Osteoblast (primary cell): ENCODE measurements at regions not wholly inside any gene's neighbourhood (a gene's known extent, or its start where the extent isn't known, plus 50 kb on each side); places are given as distances from the start of the nearest gene placed in this dataset.

Experiments used
- DNase-seq: peaks from one replicate; pipeline ENCODE4 v3.0.0; 2011; ENCODE audit warnings: low spot score, mixed read lengths; ENCODE audit not compliant: insufficient read length; ENCODE audit errors: missing footprints
- H2AFZ ChIP-seq: 2 replicates; pipeline ENCODE4 v1.6.0; 2011; ENCODE audit warnings: mild to moderate bottlenecking, low read length
- H3K27ac ChIP-seq: 2 replicates; pipeline ENCODE4 v1.5.1; 2011; ENCODE audit warnings: mild to moderate bottlenecking, low read depth, low read length, moderate library complexity
- H3K27me3 ChIP-seq: 2 replicates; pipeline ENCODE4 v1.6.0; 2012; ENCODE audit warnings: mild to moderate bottlenecking, control low read depth, inconsistent platforms, low read length, moderate library complexity; ENCODE audit not compliant: insufficient read depth
- H3K36me3 ChIP-seq: 2 replicates; pipeline ENCODE4 v1.5.1; 2011; ENCODE audit warnings: mild to moderate bottlenecking, low read length, control low read depth, moderate library complexity; ENCODE audit not compliant: insufficient read depth
- H3K4me1 ChIP-seq: 2 replicates; pipeline ENCODE4 v1.5.1; 2011; ENCODE audit warnings: mild to moderate bottlenecking, low read length, control low read depth, moderate library complexity; ENCODE audit not compliant: insufficient read depth
- H3K4me2 ChIP-seq: 2 replicates; pipeline ENCODE4 v1.6.0; 2011; ENCODE audit warnings: mild to moderate bottlenecking, low read length; ENCODE audit not compliant: insufficient read depth
- H3K4me3 ChIP-seq: fragments of 200-600 bp; sonication (generic); 3 replicates; pipeline ENCODE4 v1.5.1; 2012; ENCODE audit warnings: mild to moderate bottlenecking, low read length, inconsistent platforms; ENCODE audit not compliant: insufficient read depth
- H3K79me2 ChIP-seq: 2 replicates; pipeline ENCODE4 v1.6.0; 2012; ENCODE audit warnings: mild to moderate bottlenecking, low read length, control low read depth, inconsistent platforms; ENCODE audit not compliant: insufficient read depth
- H3K9me3 ChIP-seq: 2 replicates; pipeline ENCODE4 v1.5.1; 2011; ENCODE audit warnings: low read depth, low read length, control low read depth
- H4K20me1 ChIP-seq: 2 replicates; pipeline ENCODE4 v1.6.0; 2012; ENCODE audit warnings: mild to moderate bottlenecking, low read length, control low read depth; ENCODE audit not compliant: insufficient read depth
- CTCF ChIP-seq: IDR thresholded peaks from 2 replicates; pipeline ENCODE4 v1.5.1; 2011; ENCODE audit warnings: mild to moderate bottlenecking, low read depth, low read length, moderate library complexity; ENCODE audit errors: extremely low read depth

DNA sequence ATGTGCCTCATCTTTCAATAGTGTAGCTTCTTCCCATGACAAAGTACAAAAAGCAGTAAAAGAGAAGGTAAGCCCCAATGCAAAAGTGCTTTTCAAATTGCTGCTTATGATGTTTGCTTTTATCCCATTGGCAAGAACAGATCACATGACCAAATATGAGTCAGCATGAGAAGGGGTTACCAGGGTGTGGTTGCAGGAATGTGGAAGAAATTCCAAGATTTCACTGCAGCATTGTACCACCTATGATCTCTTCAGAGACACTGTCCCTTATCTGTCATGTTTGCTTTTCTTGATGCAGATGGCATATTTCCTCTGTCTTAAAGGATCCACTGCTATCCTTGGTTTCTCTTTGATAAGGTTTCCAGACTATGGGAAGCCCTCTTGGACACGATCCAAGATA lies 1006.9 kb upstream of the PRMT6 start:
- H3K4me1 ChIP-seq: no peaks in the 10 kb centered on the region
- H3K27ac ChIP-seq: no peak overlapping the region
- DNase-seq: no peak
- H3K9me3 ChIP-seq: no peaks in the 10 kb centered on the region
- H2AFZ ChIP-seq: no peak overlapping the region
- H3K36me3 ChIP-seq: no peaks in the 10 kb centered on the region
- no peaks in the 10 kb centered on the region for H4K20me1 ChIP-seq
- no peak overlapping the region for H3K4me2 ChIP-seq
- no peak for TF ChIP-seq CTCF
- no peak overlapping the region for H3K4me3 ChIP-seq
- no peaks in the 10 kb centered on the region for H3K79me2 ChIP-seq
- no peaks in the 10 kb centered on the region for H3K27me3 ChIP-seq

DNA sequence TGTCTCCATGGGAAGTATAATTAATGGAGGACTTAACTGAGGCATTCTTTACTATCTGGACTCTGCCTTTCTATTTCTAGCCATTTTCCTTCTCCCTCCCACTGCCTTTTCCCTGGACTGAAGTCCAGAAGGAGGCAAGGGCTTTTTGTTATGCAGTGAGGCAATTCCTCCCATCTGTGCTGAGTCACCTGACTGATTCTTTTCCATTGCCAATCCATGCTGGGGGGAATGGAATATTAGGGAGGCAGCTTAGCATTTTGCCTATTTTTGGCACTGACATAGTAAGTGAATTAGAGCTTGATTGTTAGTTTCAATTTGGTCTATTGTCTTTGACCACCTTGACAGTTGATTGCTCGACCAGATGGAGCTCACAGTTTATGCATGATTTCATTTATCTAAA lies 1000.6 kb upstream of the PRMT6 start:
- Histone ChIP-seq H3K27me3 (no peaks in the 10 kb centered on the region), H3K4me1 (no peaks in the 10 kb centered on the region), H3K79me2 (no peaks in the 10 kb centered on the region), H4K20me1 (no peaks in the 10 kb centered on the region), H3K9me3 (peaks cover 3% of the 10 kb centered on the region), H3K36me3 (no peaks in the 10 kb centered on the region), H3K4me2 (no peak overlapping the region), H2AFZ (no peak overlapping the region), H3K4me3 (no peak overlapping the region), H3K27ac (no peak overlapping the region)
- TF ChIP-seq CTCF: no peak
- DNase-seq: no peak

GRCh38 chr1:106061586-106062495 lies 994.6 kb upstream of the PRMT6 start:
- Histone ChIP-seq H3K36me3 (no peaks in the 10 kb centered on the region), H2AFZ (no peak overlapping the region), H3K27me3 (no peaks in the 10 kb centered on the region), H3K9me3 (no peaks in the 10 kb centered on the region), H3K4me1 (no peaks in the 10 kb centered on the region), H4K20me1 (no peaks in the 10 kb centered on the region), H3K4me2 (no peak overlapping the region), H3K79me2 (no peaks in the 10 kb centered on the region), H3K4me3 (no peak overlapping the region), H3K27ac (no peak overlapping the region)
- no peak for TF ChIP-seq CTCF
- no peak for DNase-seq

DNA sequence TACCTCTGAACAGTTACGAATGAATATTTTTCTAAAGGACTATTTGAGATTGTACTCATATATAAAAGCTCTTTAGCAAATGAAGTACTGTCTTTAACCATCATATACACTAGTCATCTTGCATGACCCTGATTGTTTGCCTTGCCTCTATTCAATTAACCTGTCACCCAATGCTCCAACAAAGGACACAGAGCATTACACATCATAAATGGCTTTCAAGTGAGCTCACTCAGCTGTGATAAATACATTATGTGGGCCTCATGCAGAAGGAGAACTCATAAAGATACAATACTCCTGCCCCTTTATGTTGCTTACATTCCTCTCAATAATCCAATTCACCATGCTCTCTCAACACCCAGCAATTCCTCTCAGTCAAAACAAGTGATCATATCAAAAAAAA lies 993.0 kb upstream of the PRMT6 start:
- Histone ChIP-seq H3K27ac (no peak overlapping the region), H3K4me3 (no peak overlapping the region), H2AFZ (no peak overlapping the region), H3K4me2 (no peak overlapping the region), H3K36me3 (no peaks in the 10 kb centered on the region), H3K9me3 (no peaks in the 10 kb centered on the region), H3K4me1 (no peaks in the 10 kb centered on the region), H3K79me2 (no peaks in the 10 kb centered on the region), H3K27me3 (no peaks in the 10 kb centered on the region), H4K20me1 (no peaks in the 10 kb centered on the region)
- TF ChIP-seq CTCF: no peak
- no peak for DNase-seq
